ENCODE measurements at regions not wholly inside any gene's neighbourhood (a gene's known extent, or its start where the extent isn't known, plus 50 kb on each side); places are given as distances from the start of the nearest gene placed in this dataset.

- TF ChIP-seq CTCF (IDR thresholded peaks at IDR 0.05) (no peak), POLR2A (IDR thresholded peaks at IDR 0.05) (no peak), EP300 (IDR thresholded peaks at IDR 0.05) (no peak)
These were observed 1172.3 kb upstream of the SORCS1 start for GRCh38 chr10:108336836-108337235.

All from tibial nerve (tissue), 4 donors.